Thyroid gland (tissue), 4 donors: ENCODE measurements at regions not wholly inside any gene's neighbourhood (a gene's known extent, or its start where the extent isn't known, plus 50 kb on each side); places are given as distances from the start of the nearest gene placed in this dataset.

Source experiments
- POLR2A ChIP-seq, 2 donors: fragments of 450-650 bp; IDR thresholded peaks; one replicate each; pipeline ENCODE4 v1.6.1; 2017; ENCODE audit warnings: antibody characterized with exemption in 2 of 2, mild to moderate bottlenecking in 2 of 2, moderate library complexity in 1 of 2
- TF ChIP-seq, protein P1 (sequence below), 6 experiments: fragments of 200-600 bp in 3 of 6; fragments of 450-650 bp in 3 of 6; sonication (generic) in 3 of 6; IDR thresholded peaks; one replicate each; pipeline ENCODE4 v1.5.1; 2016 to 2019; ENCODE audit warnings: antibody characterized with exemption in 6 of 6, mild to moderate bottlenecking in 2 of 6, inconsistent platforms in 1 of 6, moderate library complexity in 1 of 6

DNA sequence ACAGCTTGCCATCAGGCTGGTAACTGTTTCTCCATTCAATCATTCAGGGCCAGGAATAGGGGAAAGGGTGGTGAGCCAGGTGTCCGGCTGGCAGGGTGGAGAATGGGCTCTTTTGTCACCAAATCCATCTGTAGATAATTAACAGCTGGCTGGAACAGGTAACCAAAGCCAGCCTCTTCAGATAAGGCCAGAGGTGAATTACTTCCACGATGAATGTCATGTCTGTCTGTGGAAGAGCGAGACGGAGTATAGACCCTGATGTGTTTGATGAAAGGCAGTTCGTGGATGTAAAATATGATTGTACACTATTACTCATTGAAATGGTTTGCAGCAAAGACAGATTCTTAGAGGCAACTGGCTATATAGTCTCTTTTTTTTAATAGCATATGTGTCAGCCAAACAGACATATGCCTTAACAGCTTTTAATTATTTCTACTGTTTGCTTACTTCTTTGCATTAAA, 149.8 kb downstream of the KLF6 start:
- TF ChIP-seq POLR2A (IDR thresholded peaks at IDR 0.05) = no peak
- TF ChIP-seq, protein P1, sequence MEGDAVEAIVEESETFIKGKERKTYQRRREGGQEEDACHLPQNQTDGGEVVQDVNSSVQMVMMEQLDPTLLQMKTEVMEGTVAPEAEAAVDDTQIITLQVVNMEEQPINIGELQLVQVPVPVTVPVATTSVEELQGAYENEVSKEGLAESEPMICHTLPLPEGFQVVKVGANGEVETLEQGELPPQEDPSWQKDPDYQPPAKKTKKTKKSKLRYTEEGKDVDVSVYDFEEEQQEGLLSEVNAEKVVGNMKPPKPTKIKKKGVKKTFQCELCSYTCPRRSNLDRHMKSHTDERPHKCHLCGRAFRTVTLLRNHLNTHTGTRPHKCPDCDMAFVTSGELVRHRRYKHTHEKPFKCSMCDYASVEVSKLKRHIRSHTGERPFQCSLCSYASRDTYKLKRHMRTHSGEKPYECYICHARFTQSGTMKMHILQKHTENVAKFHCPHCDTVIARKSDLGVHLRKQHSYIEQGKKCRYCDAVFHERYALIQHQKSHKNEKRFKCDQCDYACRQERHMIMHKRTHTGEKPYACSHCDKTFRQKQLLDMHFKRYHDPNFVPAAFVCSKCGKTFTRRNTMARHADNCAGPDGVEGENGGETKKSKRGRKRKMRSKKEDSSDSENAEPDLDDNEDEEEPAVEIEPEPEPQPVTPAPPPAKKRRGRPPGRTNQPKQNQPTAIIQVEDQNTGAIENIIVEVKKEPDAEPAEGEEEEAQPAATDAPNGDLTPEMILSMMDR (IDR thresholded peaks at IDR 0.05) = no peak
